Right atrium auricular region (tissue), 2 donors: ENCODE measurements at regions not wholly inside any gene's neighbourhood (a gene's known extent, or its start where the extent isn't known, plus 50 kb on each side); places are given as distances from the start of the nearest gene placed in this dataset.

Source experiments
- DNase-seq: peaks from one replicate; pipeline ENCODE4 v3.0.0-alpha.2; 2019; ENCODE audit warnings: low spot score
- H3K27ac ChIP-seq, 2 donors: fragments of 200-600 bp; sonication (generic); 1 replicate in 1 of 2; 2 replicates in 1 of 2; pipeline ENCODE4 v1.5.1; 2016 to 2019
- H3K27me3 ChIP-seq, 2 donors: fragments of 200-600 bp; sonication (generic); one replicate each; pipeline versions ENCODE4 v1.5.1 to v1.6.0; 2017 to 2019
- H3K36me3 ChIP-seq: fragments of 200-600 bp; sonication (generic); one replicate; pipeline ENCODE4 v1.5.1; 2016
- H3K4me1 ChIP-seq, 2 donors: fragments of 200-600 bp; sonication (generic); one replicate each; pipeline versions ENCODE4 v1.5.1 to v1.6.0; 2017 to 2019
- H3K4me3 ChIP-seq, 2 donors: fragments of 200-600 bp; sonication (generic); 1 replicate in 1 of 2; 2 replicates in 1 of 2; pipeline ENCODE4 v1.5.1; 2017 to 2019; ENCODE audit warnings: mild to moderate bottlenecking in 1 of 2, moderate library complexity in 1 of 2
- H3K9me3 ChIP-seq, 2 donors: fragments of 200-600 bp; sonication (generic); one replicate each; pipeline ENCODE4 v1.5.1; 2019
- CTCF ChIP-seq, 2 donors: fragments of 200-600 bp; sonication (generic); IDR thresholded peaks; one replicate each; pipeline ENCODE4 v1.5.1; 2019; ENCODE audit warnings: antibody characterized with exemption in 2 of 2

GRCh38 chr11:103716363-103716762 is 320.1 kb upstream of the DDI1 start:
- TF ChIP-seq CTCF (IDR thresholded peaks at IDR 0.05): no peak
- Histone ChIP-seq H3K4me3 (no peak overlapping the region), H3K27ac (no peak overlapping the region), H3K4me1 (no peaks in the 10 kb centered on the region), H3K9me3 (no peaks in the 10 kb centered on the region), H3K36me3 (no peaks in the 10 kb centered on the region), H3K27me3 (no peaks in the 10 kb centered on the region)
- no peak for DNase-seq

GRCh38 chr11:103727262-103727661 is 309.2 kb upstream of the DDI1 start:
- H3K4me3 ChIP-seq: no peak overlapping the region
- H3K27ac ChIP-seq: no peak overlapping the region
- H3K27me3 ChIP-seq: no peaks in the 10 kb centered on the region
- no peaks in the 10 kb centered on the region for H3K4me1 ChIP-seq
- TF ChIP-seq CTCF (IDR thresholded peaks at IDR 0.05): no peak
- DNase-seq: no peak
- H3K9me3 ChIP-seq: no peaks in the 10 kb centered on the region
- H3K36me3 ChIP-seq: no peaks in the 10 kb centered on the region

GRCh38 chr11:103729617-103730016 is 306.8 kb upstream of the DDI1 start:
- DNase-seq: no peak
- H3K4me3 ChIP-seq: no peak overlapping the region
- no peaks in the 10 kb centered on the region for H3K4me1 ChIP-seq
- H3K27me3 ChIP-seq: no peaks in the 10 kb centered on the region
- TF ChIP-seq CTCF (IDR thresholded peaks at IDR 0.05): no peak
- no peaks in the 10 kb centered on the region for H3K9me3 ChIP-seq
- no peaks in the 10 kb centered on the region for H3K36me3 ChIP-seq
- H3K27ac ChIP-seq: no peak overlapping the region

- Histone ChIP-seq H3K27me3 (no peaks in the 10 kb centered on the region), H3K27ac (no peak overlapping the region), H3K4me1 (no peaks in the 10 kb centered on the region), H3K4me3 (no peak overlapping the region), H3K36me3 (no peaks in the 10 kb centered on the region), H3K9me3 (no peaks in the 10 kb centered on the region)
- TF ChIP-seq CTCF (IDR thresholded peaks at IDR 0.05): no peak
- no peak for DNase-seq
Observed at GRCh38 chr11:103730131-103730940, 306.1 kb upstream of the DDI1 start.

- DNase-seq: no peak
- H3K4me3 ChIP-seq: no peak overlapping the region
- no peaks in the 10 kb centered on the region for H3K36me3 ChIP-seq
- no peaks in the 10 kb centered on the region for H3K27me3 ChIP-seq
- H3K9me3 ChIP-seq: no peaks in the 10 kb centered on the region
- no peaks in the 10 kb centered on the region for H3K4me1 ChIP-seq
- no peak overlapping the region for H3K27ac ChIP-seq
- no peak for TF ChIP-seq CTCF (IDR thresholded peaks at IDR 0.05)
Observed at GRCh38 chr11:103731670-103732069, 304.8 kb upstream of the DDI1 start.

GRCh38 chr11:103733889-103734288 is 302.6 kb upstream of the DDI1 start:
- Histone ChIP-seq H3K9me3 (no peaks in the 10 kb centered on the region), H3K27ac (no peak overlapping the region), H3K4me1 (peaks cover 0 to 16% of the 10 kb centered on the region in 2 donors), H3K36me3 (no peaks in the 10 kb centered on the region), H3K27me3 (no peaks in the 10 kb centered on the region), H3K4me3 (no peak overlapping the region)
- no peak for DNase-seq
- no peak for TF ChIP-seq CTCF (IDR thresholded peaks at IDR 0.05)
